Smooth muscle cell (in vitro differentiated cells): ENCODE measurements at regions not wholly inside any gene's neighbourhood (a gene's known extent, or its start where the extent isn't known, plus 50 kb on each side); places are given as distances from the start of the nearest gene placed in this dataset.

Experiments
- DNase-seq: peaks from one replicate; lab custom pipeline; 2025; ENCODE audit not compliant: unreplicated experiment; lab: John Stamatoyannopoulos, UW
- H2AFZ ChIP-seq: fragments of 200-600 bp; sonication (generic); 2 replicates; pipeline ENCODE4 v1.6.0; 2016; ENCODE audit warnings: antibody characterized with exemption, low read depth, mild to moderate bottlenecking
- H3F3A ChIP-seq: fragments of 200-600 bp; sonication (generic); 2 replicates; pipeline ENCODE4 v1.6.0; 2017; ENCODE audit warnings: antibody characterized with exemption, low read depth
- H3K27ac ChIP-seq: fragments of 200-600 bp; sonication (generic); 2 replicates; pipeline ENCODE4 v1.5.1; 2016; ENCODE audit warnings: low read depth, mild to moderate bottlenecking
- H3K27me3 ChIP-seq: fragments of 200-600 bp; sonication (generic); 2 replicates; pipeline ENCODE4 v1.6.1; 2016; ENCODE audit warnings: low read depth, mild to moderate bottlenecking
- H3K36me3 ChIP-seq: fragments of 200-600 bp; sonication (generic); 2 replicates; pipeline ENCODE4 v1.5.1; 2016; ENCODE audit warnings: low read depth
- H3K4me1 ChIP-seq: fragments of 200-600 bp; sonication (generic); 2 replicates; pipeline ENCODE4 v1.5.1; 2016; ENCODE audit warnings: low read depth
- H3K4me2 ChIP-seq: fragments of 200-600 bp; sonication (generic); 2 replicates; pipeline ENCODE4 v1.6.0; 2016; ENCODE audit warnings: mild to moderate bottlenecking
- H3K4me3 ChIP-seq: fragments of 200-600 bp; sonication (generic); 2 replicates; pipeline ENCODE4 v1.5.1; 2016; ENCODE audit warnings: mild to moderate bottlenecking
- H3K79me2 ChIP-seq: fragments of 200-600 bp; sonication (generic); 2 replicates; pipeline ENCODE4 v1.6.0; 2016; ENCODE audit warnings: low read depth, mild to moderate bottlenecking
- H3K9ac ChIP-seq: fragments of 200-600 bp; sonication (generic); 2 replicates; pipeline ENCODE4 v1.6.0; 2016; ENCODE audit warnings: low read depth
- H3K9me3 ChIP-seq: fragments of 200-600 bp; sonication (generic); replicated peaks from 2 replicates; pipeline ENCODE4 v1.5.1; 2016; ENCODE audit warnings: low read depth
- H4K20me1 ChIP-seq: fragments of 200-600 bp; sonication (generic); 2 replicates; pipeline ENCODE4 v1.6.0; 2016; ENCODE audit warnings: low read depth
- WGBS: methylation state at CpG from one replicate; pipeline ENCODE4 v1.1.7; 2016; ENCODE audit warnings: low lambda C conversion rate; 5-methylcytosine and 5-hydroxymethylcytosine counted together
- TF ChIP-seq, protein P1 (sequence below): fragments of 200-600 bp; sonication (generic); IDR thresholded peaks from 2 replicates; pipeline ENCODE4 v1.5.1; 2017; ENCODE audit warnings: borderline replicate concordance, mild to moderate bottlenecking, antibody characterized with exemption; ENCODE audit not compliant: insufficient read depth, poor library complexity, severe bottlenecking

GRCh38 chr1:105964879-105965278 lies 1091.6 kb upstream of the PRMT6 start:
- DNase-seq, result no peak
- Histone ChIP-seq H3K9ac (no peak overlapping the region), H3K4me2 (no peak overlapping the region), H3K4me1 (no peaks in the 10 kb centered on the region), H4K20me1 (no peaks in the 10 kb centered on the region), H3K27me3 (no peaks in the 10 kb centered on the region), H3K79me2 (no peaks in the 10 kb centered on the region), H2AFZ (no peak overlapping the region), H3K9me3 (no peaks in the 10 kb centered on the region), H3K36me3 (no peaks in the 10 kb centered on the region), H3K4me3 (no peak overlapping the region), H3K27ac (no peak overlapping the region), H3F3A (no peaks in the 10 kb centered on the region)
- WGBS, result 82% methylated on average over 4 of the region's 4 CpGs
- TF ChIP-seq, protein P1, sequence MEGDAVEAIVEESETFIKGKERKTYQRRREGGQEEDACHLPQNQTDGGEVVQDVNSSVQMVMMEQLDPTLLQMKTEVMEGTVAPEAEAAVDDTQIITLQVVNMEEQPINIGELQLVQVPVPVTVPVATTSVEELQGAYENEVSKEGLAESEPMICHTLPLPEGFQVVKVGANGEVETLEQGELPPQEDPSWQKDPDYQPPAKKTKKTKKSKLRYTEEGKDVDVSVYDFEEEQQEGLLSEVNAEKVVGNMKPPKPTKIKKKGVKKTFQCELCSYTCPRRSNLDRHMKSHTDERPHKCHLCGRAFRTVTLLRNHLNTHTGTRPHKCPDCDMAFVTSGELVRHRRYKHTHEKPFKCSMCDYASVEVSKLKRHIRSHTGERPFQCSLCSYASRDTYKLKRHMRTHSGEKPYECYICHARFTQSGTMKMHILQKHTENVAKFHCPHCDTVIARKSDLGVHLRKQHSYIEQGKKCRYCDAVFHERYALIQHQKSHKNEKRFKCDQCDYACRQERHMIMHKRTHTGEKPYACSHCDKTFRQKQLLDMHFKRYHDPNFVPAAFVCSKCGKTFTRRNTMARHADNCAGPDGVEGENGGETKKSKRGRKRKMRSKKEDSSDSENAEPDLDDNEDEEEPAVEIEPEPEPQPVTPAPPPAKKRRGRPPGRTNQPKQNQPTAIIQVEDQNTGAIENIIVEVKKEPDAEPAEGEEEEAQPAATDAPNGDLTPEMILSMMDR, result no peak

GRCh38 chr1:105997516-105997915 lies 1059.0 kb upstream of the PRMT6 start:
- Histone ChIP-seq H3K9me3 (no peaks in the 10 kb centered on the region), H3K27me3 (no peaks in the 10 kb centered on the region), H3K4me1 (no peaks in the 10 kb centered on the region), H4K20me1 (no peaks in the 10 kb centered on the region), H3K36me3 (no peaks in the 10 kb centered on the region), H3K9ac (no peak overlapping the region), H3F3A (no peaks in the 10 kb centered on the region), H3K4me3 (no peak overlapping the region), H3K79me2 (no peaks in the 10 kb centered on the region), H3K27ac (no peak overlapping the region), H3K4me2 (no peak overlapping the region), H2AFZ (no peak overlapping the region)
- WGBS, result 91% methylated on average over 6 of the region's 6 CpGs
- TF ChIP-seq, protein P1, result no peak
- DNase-seq, result no peak

- Histone ChIP-seq H3F3A (no peaks in the 10 kb centered on the region), H2AFZ (no peak overlapping the region), H3K4me3 (no peak overlapping the region), H3K27ac (no peak overlapping the region), H3K4me2 (no peak overlapping the region), H3K79me2 (no peaks in the 10 kb centered on the region), H3K36me3 (no peaks in the 10 kb centered on the region), H3K4me1 (no peaks in the 10 kb centered on the region), H3K9ac (no peak overlapping the region), H4K20me1 (no peaks in the 10 kb centered on the region), H3K27me3 (no peaks in the 10 kb centered on the region), H3K9me3 (no peaks in the 10 kb centered on the region)
- TF ChIP-seq, protein P1, result peak; percentile 59
- no peak for DNase-seq
- WGBS, result 36% methylated on average over 2 of the region's 2 CpGs
Measured at GRCh38 chr1:106022312-106022902, 1034.1 kb upstream of the PRMT6 start.

DNA sequence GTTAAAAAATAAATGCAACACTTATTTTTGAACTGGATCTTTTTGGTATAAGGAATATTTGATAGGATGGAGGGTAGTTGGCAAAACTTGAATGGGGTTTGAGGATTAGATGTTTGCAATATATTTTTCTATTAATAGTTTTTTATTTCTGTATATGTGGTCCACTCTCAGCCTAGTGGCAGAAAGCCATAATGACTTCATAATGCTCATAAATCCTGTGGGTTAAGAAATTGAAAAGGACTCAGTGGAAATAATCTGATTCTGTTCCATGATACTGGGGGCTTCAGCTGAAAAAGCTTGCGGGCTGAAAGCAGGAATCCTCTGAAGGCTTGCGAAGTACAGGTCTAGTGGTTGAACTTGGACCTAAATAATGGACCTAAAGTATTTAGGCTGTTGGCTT lies 1028.6 kb upstream of the PRMT6 start:
- TF ChIP-seq, protein P1, result no peak
- 98% methylated on average over 2 of the region's 2 CpGs for WGBS
- Histone ChIP-seq H3K9ac (no peak overlapping the region), H3K4me2 (no peak overlapping the region), H3K9me3 (no peaks in the 10 kb centered on the region), H3K27me3 (no peaks in the 10 kb centered on the region), H3K4me1 (no peaks in the 10 kb centered on the region), H3K4me3 (no peak overlapping the region), H3K79me2 (no peaks in the 10 kb centered on the region), H4K20me1 (no peaks in the 10 kb centered on the region), H2AFZ (no peak overlapping the region), H3K36me3 (no peaks in the 10 kb centered on the region), H3F3A (no peaks in the 10 kb centered on the region), H3K27ac (no peak overlapping the region)
- no peak for DNase-seq
